NCI-H1092 treated with DMSO at 0.1 percent for 48 hours (cell line): ENCODE measurements at regions not wholly inside any gene's neighbourhood (a gene's known extent, or its start where the extent isn't known, plus 50 kb on each side); places are given as distances from the start of the nearest gene placed in this dataset.
"Not testable (repeated sequence)": the region's sequence is repeated elsewhere in the genome, so short reads cannot be mapped to it uniquely, and the experiment has no call there.

Source experiments
- DNase-seq: peaks from one replicate; lab custom pipeline; 2025; lab: John Stamatoyannopoulos, UW

GRCh38 chrY:15871570-15871969 is 1347.2 kb downstream of the NLGN4Y start:
- DNase-seq, result no peak

- DNase-seq, result not testable (repeated sequence)
Measured at GRCh38 chrY:15875881-15876280, 1351.6 kb downstream of the NLGN4Y start.

GRCh38 chrY:15903524-15903923 is 1379.2 kb downstream of the NLGN4Y start:
- DNase-seq, result not testable (repeated sequence)

GRCh38 chrY:15905557-15905956 is 1381.2 kb downstream of the NLGN4Y start:
- no peak for DNase-seq

GRCh38 chrY:15926499-15926898 is 1402.2 kb downstream of the NLGN4Y start:
- DNase-seq, result peak; percentile 91

- DNase-seq, result no peak
Measured at GRCh38 chrY:15938791-15939190, 1414.5 kb downstream of the NLGN4Y start.

GRCh38 chrY:15951041-15951440 is 1426.7 kb downstream of the NLGN4Y start:
- no peak for DNase-seq

GRCh38 chrY:15968800-15969199 is 1444.5 kb downstream of the NLGN4Y start:
- DNase-seq, result no peak

- DNase-seq, result no peak
Measured at GRCh38 chrY:15973200-15973599, 1448.9 kb downstream of the NLGN4Y start.

GRCh38 chrY:15976771-15977170 is 1452.4 kb downstream of the NLGN4Y start:
- DNase-seq, result no peak

GRCh38 chrY:15978503-15978902 is 1454.2 kb downstream of the NLGN4Y start:
- no peak for DNase-seq

- DNase-seq, result no peak
Measured at GRCh38 chrY:15984651-15985398, 1460.5 kb downstream of the NLGN4Y start.

GRCh38 chrY:15996014-15996413 is 1471.7 kb downstream of the NLGN4Y start:
- no peak for DNase-seq

- no peak for DNase-seq
Measured at GRCh38 chrY:16000751-16001150, 1476.4 kb downstream of the NLGN4Y start.

GRCh38 chrY:16001896-16002295 is 1477.6 kb downstream of the NLGN4Y start:
- no peak for DNase-seq

GRCh38 chrY:16051908-16052643 is 1527.7 kb downstream of the NLGN4Y start:
- DNase-seq, result no peak

GRCh38 chrY:16060141-16060540 is 1535.8 kb downstream of the NLGN4Y start:
- no peak for DNase-seq

GRCh38 chrY:16060686-16061085 is 1536.4 kb downstream of the NLGN4Y start:
- DNase-seq, result no peak

- DNase-seq, result no peak
Measured at GRCh38 chrY:16071957-16072356, 1547.6 kb downstream of the NLGN4Y start.

GRCh38 chrY:16075701-16076100 is 1551.4 kb downstream of the NLGN4Y start:
- no peak for DNase-seq

GRCh38 chrY:16097325-16097724 is 1573.0 kb downstream of the NLGN4Y start:
- no peak for DNase-seq

- DNase-seq, result no peak
Measured at GRCh38 chrY:16101815-16102214, 1577.5 kb downstream of the NLGN4Y start.

- DNase-seq, result no peak
Measured at GRCh38 chrY:16106613-16107012, 1582.3 kb downstream of the NLGN4Y start.
